ENCODE measurements at regions not wholly inside any gene's neighbourhood (a gene's known extent, or its start where the extent isn't known, plus 50 kb on each side); places are given as distances from the start of the nearest gene placed in this dataset.

DNA sequence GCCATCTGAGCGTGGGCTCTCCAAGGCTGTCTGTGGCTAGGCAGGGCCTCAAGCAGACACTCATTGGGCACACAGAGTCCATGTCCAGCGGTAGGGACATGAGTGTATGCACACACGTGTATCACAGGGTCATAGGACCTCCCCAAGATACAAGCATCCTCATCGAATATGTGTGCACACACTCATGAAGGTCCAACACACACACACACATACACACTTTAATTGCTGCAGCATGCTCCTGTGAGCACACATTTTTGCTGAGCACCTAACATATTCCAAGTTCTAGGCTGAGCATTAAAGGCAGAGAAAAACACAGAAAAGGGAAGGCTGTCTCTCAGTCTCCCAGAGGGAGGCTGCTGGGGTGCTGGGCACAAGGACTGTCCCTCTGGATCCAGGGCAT lies 59.3 kb upstream of the TBX3 start:
- DNase-seq = no peak

DNA sequence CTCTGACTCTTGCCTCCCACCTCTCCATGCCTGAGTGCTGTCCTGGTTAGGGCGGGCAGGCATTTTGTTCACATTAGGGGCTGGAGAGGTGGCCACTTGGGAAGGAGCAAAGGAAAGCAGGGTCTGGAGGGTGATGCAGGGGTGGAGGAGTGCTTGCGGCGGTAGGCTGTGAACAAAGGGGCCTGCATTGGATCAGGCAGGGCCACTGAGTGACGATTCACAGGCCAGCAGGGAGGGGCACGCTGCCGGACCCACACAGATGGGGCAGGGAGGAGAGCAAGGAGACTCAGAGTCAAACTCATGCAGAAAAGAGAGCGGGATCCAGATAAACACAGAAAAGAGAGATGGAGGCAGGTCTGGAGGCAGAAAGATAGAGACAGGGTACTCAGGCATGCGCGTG lies 58.4 kb upstream of the TBX3 start:
- DNase-seq = no peak

GRCh38 chr12:114741940-114742339 lies 58.0 kb upstream of the TBX3 start:
- no peak for DNase-seq

- DNase-seq = no peak
Observed at GRCh38 chr12:114740448-114740847, 56.5 kb upstream of the TBX3 start.

DNA sequence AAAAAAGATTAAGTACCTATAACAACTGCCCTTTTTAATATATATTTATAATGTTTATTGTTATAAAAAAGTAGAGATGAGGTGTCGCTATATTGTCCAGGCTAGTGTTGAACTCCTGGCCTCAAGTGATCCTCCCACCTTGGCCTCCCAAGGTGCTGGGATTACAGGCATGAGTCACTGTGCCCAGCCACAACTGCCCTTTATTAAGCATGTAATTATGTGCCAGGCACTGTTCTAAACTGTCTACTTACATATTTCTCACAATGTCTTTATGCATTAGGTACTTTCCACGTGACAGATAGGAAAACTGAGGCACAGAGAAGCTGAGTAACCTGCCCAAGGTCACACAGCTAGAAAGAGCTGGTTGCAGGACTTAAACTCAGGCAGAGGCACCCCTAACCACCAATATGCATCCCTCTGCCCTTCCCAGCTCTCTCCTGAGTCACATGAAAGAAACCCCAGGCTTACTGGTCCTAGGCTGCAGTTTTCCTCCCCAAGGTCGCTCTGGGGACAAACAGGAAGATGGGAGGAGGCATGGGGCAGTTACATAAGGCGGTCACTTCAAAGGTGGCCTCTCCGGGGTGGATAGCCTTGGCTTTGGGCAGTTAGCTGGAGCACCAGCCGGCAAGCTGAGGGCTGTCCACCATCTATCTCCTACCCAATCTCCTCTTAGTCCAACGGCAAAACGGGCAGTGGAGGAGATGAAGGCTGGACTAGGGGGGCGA lies 54.6 kb upstream of the TBX3 start:
- DNase-seq = no peak

DNA sequence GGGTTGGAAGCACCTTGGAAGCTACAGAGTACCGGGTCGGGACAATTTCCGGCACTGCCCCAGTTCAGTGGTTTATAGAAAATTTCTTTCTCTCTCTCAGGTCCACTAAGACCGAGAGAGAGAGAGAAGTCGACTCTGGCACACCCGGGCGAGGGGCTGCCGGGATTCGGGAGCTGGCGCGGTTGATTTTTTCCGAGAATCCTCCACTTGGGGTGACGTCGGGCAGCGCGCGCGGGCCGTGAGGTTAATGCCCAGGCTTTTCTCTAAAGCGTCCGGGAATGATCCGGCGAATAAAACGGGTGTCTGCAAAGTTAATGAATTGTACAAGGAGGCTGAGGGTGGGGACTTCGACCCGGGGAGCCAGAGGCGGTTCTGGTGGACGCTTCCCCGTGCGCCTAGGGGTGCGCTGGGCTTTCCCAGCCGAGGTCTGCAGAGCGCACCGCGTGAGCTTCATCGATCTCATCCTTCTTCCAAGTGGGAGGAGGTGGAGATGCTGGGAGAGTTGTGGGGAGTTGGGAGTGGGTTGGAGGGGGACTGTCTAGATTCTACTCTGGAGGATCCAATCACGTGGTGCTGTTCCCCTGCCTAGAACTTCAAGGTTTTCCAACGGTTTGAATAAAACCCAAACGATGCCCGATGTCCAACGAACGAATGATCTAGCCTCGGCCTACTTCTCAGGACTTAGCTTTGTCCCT lies 51.9 kb upstream of the TBX3 start:
- DNase-seq = no peak

DNA sequence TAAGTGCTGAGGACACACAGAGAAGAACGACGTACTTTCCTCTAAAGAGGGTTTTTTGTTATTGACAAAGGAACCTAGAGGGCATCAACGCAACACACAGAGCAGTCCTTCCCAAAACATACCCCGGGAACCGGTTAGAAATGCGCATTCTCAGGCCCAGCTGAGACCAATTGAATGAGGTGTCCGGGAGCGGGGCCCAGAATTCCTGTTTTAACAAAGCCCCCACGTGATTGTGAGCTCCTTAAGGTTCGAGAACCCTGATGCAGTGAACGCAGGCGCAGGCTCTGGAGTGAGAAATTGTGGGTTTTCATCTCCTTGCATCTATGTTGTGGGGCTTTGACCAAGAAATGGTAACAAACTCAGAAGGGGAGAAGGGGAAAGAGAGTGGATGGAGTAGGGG lies 51.0 kb upstream of the TBX3 start:
- no peak for DNase-seq

DNA sequence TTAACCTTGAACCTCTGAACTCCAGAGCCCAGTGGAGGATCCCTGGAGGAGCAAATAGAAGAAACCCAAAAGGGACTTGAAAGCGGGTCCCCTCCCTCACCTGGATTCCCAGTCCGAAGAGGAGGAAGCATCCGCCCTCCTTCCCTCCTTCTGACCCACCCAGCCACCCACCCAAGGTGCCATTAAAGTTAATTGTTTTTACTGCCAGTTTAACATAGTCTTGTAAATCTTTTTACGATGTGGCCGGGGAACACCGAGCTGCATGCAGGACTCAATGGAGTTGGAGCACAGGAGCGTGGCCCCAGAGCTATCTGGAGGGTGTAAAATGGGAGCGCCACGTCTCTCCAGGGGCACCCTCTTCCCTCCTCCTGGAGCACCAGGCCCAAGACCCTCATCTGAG lies 49.9 kb upstream of the TBX3 start:
- DNase-seq = no peak

All from SHP77 treated with DMSO at 0.1 percent for 48 hours (cell line).